Astrocyte of the cerebellum (primary cell): ENCODE measurements at regions not wholly inside any gene's neighbourhood (a gene's known extent, or its start where the extent isn't known, plus 50 kb on each side); places are given as distances from the start of the nearest gene placed in this dataset.

Experiments used
- DNase-seq: peaks from one replicate; pipeline ENCODE4 v3.0.0-alpha.2; 2011; ENCODE audit warnings: low read depth
- H3K4me3 ChIP-seq: 2 replicates; pipeline ENCODE4 v1.5.1; 2011; ENCODE audit warnings: mild to moderate bottlenecking, low read depth, low read length, moderate library complexity
- in situ Hi-C: cut with HindIII; loops from 2 replicates; pipeline ENCODE4 v1.10.0; 2017; ENCODE audit warnings: low sequenced_read_pairs
- TF ChIP-seq, protein P1 (sequence below): IDR thresholded peaks from 2 replicates; pipeline ENCODE4 v1.5.1; 2012; ENCODE audit warnings: low read length, low read depth, moderate library complexity, mild to moderate bottlenecking; ENCODE audit errors: missing control alignments

DNA sequence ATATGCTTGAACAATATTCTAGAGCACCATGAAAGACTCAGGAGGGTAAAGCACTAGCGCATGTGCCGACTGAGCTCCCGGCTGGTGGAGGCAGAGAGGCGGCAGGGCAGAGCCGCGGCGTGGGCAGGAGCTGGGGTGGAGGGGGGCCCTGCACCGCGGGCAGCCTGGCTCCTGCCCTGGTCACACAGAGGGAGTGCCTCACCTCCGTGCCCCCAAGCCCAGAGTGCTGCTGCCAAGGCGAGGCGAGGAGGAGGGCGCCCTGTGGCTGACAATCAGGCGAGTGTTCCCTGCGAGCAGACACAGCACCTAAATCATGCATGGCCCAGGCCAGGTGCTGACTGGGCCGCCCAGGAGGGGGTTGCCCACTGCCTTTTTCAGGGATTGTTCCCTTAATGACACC lies 105.8 kb upstream of the TNRC6C start:
- H3K4me3 ChIP-seq: no peak overlapping the region
- in situ Hi-C loops: no loop called here
- no peak for DNase-seq
- TF ChIP-seq, protein P1, sequence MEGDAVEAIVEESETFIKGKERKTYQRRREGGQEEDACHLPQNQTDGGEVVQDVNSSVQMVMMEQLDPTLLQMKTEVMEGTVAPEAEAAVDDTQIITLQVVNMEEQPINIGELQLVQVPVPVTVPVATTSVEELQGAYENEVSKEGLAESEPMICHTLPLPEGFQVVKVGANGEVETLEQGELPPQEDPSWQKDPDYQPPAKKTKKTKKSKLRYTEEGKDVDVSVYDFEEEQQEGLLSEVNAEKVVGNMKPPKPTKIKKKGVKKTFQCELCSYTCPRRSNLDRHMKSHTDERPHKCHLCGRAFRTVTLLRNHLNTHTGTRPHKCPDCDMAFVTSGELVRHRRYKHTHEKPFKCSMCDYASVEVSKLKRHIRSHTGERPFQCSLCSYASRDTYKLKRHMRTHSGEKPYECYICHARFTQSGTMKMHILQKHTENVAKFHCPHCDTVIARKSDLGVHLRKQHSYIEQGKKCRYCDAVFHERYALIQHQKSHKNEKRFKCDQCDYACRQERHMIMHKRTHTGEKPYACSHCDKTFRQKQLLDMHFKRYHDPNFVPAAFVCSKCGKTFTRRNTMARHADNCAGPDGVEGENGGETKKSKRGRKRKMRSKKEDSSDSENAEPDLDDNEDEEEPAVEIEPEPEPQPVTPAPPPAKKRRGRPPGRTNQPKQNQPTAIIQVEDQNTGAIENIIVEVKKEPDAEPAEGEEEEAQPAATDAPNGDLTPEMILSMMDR: no peak

DNA sequence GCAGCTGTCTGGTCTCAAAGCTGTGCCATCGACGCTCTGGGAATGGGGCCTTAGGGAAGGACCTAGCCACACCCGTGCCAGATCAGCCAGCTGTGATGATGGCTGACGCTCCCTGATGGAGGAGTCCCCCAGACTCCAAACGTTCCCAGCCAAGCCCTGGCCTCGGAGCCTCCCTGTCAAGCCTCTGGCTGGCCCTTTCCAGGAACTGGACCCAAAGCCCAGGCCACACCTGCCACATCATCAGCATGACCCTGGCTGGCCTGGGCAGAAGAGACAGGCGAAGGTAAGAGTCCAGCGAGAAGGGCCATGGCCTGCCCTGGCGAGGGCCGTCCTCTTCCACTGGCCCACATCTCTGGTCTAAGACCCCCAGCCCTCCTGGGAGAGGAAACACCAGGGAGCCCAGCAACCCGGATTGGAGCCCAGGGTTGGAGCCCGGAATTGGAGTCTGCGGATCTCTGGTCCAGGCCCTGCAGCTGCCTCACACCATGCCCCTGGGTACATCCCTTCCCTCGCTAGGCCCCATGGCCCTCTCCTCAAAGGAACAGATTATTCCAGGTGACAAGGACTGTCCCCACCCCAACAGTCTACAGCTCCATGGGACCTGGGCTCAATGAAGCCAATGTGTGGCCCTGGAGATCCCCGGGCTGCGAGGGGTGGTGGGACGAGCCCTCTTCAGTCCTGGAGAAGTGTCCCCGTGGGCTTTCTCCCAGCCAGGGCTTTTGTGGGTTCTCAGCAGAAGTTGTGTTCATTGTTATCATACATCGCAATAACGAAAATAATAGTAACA lies 105.1 kb upstream of the TNRC6C start:
- no peak for DNase-seq
- TF ChIP-seq, protein P1: no peak
- in situ Hi-C loops: no loop called here
- no peak overlapping the region for H3K4me3 ChIP-seq

DNA sequence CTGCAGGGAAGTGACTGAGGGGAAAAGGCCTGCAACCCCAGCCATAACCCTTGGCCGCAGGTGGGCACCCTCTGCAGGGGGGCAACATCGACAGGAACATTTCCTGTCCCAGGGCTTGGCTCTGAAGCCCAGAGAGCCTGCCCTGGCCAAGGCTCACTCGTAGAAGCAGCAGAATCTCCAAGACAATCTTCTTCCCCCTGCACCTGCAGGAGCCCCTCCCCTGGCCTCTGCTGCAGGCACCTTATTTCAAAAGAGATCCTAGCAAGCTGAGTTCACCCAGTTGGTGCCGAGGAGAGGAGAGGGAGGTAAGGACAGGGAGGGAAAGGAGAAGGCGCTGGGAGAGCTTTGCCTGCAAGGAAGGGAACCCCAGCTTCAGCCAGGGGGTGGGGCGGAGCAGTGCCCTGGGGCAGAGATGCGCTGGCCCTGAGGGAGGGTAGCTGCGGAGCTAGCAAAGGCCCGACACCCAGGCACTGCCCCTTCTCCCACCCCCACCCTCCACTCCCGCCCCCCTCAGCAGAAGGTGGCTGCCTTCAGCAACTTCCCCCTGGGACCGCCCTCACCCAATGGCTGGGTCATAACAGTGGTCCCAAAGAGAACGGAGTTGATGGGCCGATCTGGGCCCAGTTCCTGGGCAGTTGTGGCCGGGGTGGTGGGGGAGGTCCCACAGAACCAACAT lies 104.3 kb upstream of the TNRC6C start:
- in situ Hi-C loops: no loop called here
- no peak overlapping the region for H3K4me3 ChIP-seq
- TF ChIP-seq, protein P1: no peak
- DNase-seq: no peak

DNA sequence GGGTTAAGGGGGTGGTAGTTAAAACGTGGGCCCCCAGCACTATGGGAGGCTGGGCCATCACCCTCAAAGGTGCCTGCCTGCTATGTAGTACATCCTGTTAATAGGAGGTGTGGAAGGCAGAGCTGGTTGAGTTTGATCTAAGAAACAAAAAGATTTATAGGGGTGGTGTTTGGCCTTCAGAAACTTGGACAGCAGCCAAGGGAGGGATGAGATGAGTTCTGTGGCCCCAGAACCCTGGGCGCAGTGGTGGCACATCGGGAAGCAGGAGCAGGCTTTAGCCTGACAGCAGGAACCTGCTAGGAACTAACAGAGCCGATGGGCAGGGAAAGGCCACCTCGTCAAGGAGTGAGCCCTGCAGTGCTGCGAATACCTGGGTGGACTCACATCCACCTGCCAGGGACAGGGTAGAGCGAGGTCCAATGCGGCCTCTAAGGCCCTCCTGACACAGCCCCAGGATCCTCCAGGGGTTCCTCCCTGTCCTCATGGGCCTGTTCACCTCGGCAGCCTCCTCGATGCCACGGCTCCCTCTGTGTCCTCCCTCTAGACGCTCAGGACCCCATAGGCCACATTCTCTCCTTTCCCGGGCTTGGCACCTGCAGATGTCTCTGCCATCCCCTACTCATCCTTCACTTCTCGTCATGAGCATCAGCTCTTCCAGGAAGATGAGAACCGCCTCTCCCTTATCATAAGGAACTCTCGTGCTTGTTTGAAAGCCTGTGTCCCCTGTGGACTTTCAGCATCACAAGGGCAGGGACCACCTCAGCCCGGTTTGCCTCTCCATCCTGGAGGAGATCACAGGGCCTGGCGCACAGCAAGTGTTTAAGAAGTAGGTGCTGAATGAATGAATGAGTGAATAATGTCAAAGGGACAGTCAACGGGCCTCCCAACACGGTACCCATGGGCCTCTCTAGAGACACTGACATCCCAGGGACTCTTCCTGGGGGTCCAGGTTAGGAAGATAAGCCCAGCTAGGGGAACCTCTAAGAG lies 103.5 kb upstream of the TNRC6C start:
- no peak overlapping the region for H3K4me3 ChIP-seq
- DNase-seq: no peak
- TF ChIP-seq, protein P1: no peak
- in situ Hi-C loops: no loop called here

DNA sequence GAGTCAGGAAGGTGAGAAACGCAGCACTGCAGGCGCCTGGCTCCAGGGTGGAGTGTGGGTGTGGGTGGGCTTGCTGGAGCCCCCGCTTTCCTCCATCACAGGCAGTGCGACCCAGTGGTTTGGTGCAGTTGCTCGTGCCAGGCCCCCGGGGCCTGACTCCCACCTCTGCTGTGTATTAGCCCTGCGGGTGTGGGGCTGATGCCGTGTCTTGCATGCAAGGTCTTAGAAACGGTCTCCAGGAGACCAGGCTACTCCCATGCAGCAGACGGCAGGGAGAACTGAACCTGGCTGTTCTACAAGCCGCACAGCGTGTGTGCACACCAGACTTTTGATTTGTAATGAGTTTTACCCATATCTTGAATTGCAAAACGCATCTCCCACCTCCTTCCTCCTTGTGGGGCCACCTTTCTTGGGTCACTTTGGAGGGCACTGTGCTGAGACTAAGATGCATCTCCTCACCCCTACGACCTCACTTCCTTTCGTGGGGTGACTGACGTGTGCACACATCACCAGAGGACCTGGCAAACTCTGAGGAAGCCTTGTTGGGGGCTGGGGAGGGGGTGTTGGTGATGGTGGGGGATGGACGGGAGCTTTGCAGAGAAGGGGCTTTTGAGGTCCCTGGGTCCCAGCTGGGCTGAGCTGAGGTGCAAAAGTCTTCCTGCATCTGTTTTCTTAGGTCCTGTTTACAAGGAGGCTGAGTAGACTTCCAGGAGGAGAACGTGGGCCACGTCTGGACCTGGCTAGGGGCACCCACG lies 101.8 kb upstream of the TNRC6C start:
- no peak for DNase-seq
- TF ChIP-seq, protein P1: no peak
- no peak overlapping the region for H3K4me3 ChIP-seq
- in situ Hi-C loops: no loop called here

DNA sequence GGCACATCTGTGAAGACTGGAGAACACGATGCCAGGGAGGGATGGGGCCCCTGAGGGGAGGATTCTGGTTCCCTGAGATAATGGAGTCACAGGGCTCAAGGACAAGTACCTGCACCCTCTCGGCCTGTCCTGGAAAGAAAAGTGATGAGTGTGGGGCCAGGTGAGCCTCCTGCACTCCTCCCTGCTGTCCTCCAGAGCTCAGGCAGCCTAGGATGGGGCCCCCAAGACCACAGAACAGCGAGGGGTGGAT lies 101.3 kb upstream of the TNRC6C start:
- in situ Hi-C loops: no loop called here

More for the DNA sequence above, 101.3 kb upstream of the TNRC6C start:
- TF ChIP-seq, protein P1: no peak
- DNase-seq: no peak
- H3K4me3 ChIP-seq: no peak overlapping the region
